ENCODE measurements at regions not wholly inside any gene's neighbourhood (a gene's known extent, or its start where the extent isn't known, plus 50 kb on each side); places are given as distances from the start of the nearest gene placed in this dataset.
A peak's percentile ranks its signal among the peaks of the same experiment; 100 is the strongest.

GRCh38 chr2:221019668-221020067, 552.4 kb downstream of the EPHA4 start:
- Mint-ChIP-seq H3K4me3 (no peak overlapping the region), H3K4me1 (peaks cover 1% of the 10 kb centered on the region)
- ATAC-seq, result no peak

GRCh38 chr2:221022554-221022953, 549.5 kb downstream of the EPHA4 start:
- H3K9me3 Mint-ChIP-seq, result no peaks in the 10 kb centered on the region
- peaks cover 11% of the 10 kb centered on the region for H3K4me1 Mint-ChIP-seq
- H3K36me3 Mint-ChIP-seq, result no peaks in the 10 kb centered on the region
- no peaks in the 10 kb centered on the region for H3K27me3 Mint-ChIP-seq
- ATAC-seq, result no peak
- no peak overlapping the region for H3K27ac Mint-ChIP-seq
- no peak overlapping the region for H3K4me3 Mint-ChIP-seq

More at GRCh38 chr2:221019668-221020067, 552.4 kb downstream of the EPHA4 start:
- no peak overlapping the region for H3K27ac Mint-ChIP-seq
- H3K36me3 Mint-ChIP-seq, result no peaks in the 10 kb centered on the region
- no peaks in the 10 kb centered on the region for H3K27me3 Mint-ChIP-seq
- no peaks in the 10 kb centered on the region for H3K9me3 Mint-ChIP-seq

- H3K4me3 Mint-ChIP-seq, result peak overlapping the region; percentile 9
- peaks cover 11% of the 10 kb centered on the region for H3K4me1 Mint-ChIP-seq
- peak overlapping the region; percentile 22 for H3K27ac Mint-ChIP-seq
- no peak for ATAC-seq
- H3K36me3 Mint-ChIP-seq, result no peaks in the 10 kb centered on the region
- H3K9me3 Mint-ChIP-seq, result no peaks in the 10 kb centered on the region
- H3K27me3 Mint-ChIP-seq, result no peaks in the 10 kb centered on the region
These were observed 546.7 kb downstream of the EPHA4 start for GRCh38 chr2:221025398-221025797.

- Mint-ChIP-seq H3K9me3 (no peaks in the 10 kb centered on the region), H3K4me3 (no peak overlapping the region), H3K27me3 (no peaks in the 10 kb centered on the region), H3K36me3 (no peaks in the 10 kb centered on the region), H3K4me1 (no peaks in the 10 kb centered on the region), H3K27ac (no peak overlapping the region)
- no peak for ATAC-seq
These were observed 537.9 kb downstream of the EPHA4 start for GRCh38 chr2:221034026-221034701.

GRCh38 chr2:221034973-221035372, 537.1 kb downstream of the EPHA4 start:
- Mint-ChIP-seq H3K27me3 (no peaks in the 10 kb centered on the region), H3K4me1 (no peaks in the 10 kb centered on the region), H3K27ac (no peak overlapping the region), H3K36me3 (no peaks in the 10 kb centered on the region), H3K9me3 (no peaks in the 10 kb centered on the region), H3K4me3 (no peak overlapping the region)
- ATAC-seq, result no peak

- no peak for ATAC-seq
- Mint-ChIP-seq H3K27me3 (no peaks in the 10 kb centered on the region), H3K4me3 (no peak overlapping the region), H3K36me3 (no peaks in the 10 kb centered on the region), H3K9me3 (no peaks in the 10 kb centered on the region), H3K27ac (no peak overlapping the region), H3K4me1 (no peaks in the 10 kb centered on the region)
These were observed 529.2 kb downstream of the EPHA4 start for GRCh38 chr2:221042926-221043325.

GRCh38 chr2:221044781-221045180, 527.3 kb downstream of the EPHA4 start:
- no peaks in the 10 kb centered on the region for H3K4me1 Mint-ChIP-seq
- no peak for ATAC-seq
- no peak overlapping the region for H3K27ac Mint-ChIP-seq
- no peak overlapping the region for H3K4me3 Mint-ChIP-seq
- H3K36me3 Mint-ChIP-seq, result no peaks in the 10 kb centered on the region
- no peaks in the 10 kb centered on the region for H3K9me3 Mint-ChIP-seq
- no peaks in the 10 kb centered on the region for H3K27me3 Mint-ChIP-seq

- Mint-ChIP-seq H3K27ac (no peak overlapping the region), H3K9me3 (no peaks in the 10 kb centered on the region), H3K27me3 (no peaks in the 10 kb centered on the region), H3K36me3 (no peaks in the 10 kb centered on the region), H3K4me1 (no peaks in the 10 kb centered on the region), H3K4me3 (no peak overlapping the region)
- ATAC-seq, result no peak
These were observed 521.9 kb downstream of the EPHA4 start for GRCh38 chr2:221050020-221050795.

GRCh38 chr2:221051162-221051561, 520.9 kb downstream of the EPHA4 start:
- Mint-ChIP-seq H3K4me3 (no peak overlapping the region), H3K27me3 (no peaks in the 10 kb centered on the region), H3K36me3 (no peaks in the 10 kb centered on the region), H3K9me3 (no peaks in the 10 kb centered on the region), H3K4me1 (no peaks in the 10 kb centered on the region), H3K27ac (no peak overlapping the region)
- no peak for ATAC-seq

GRCh38 chr2:221060376-221060775, 511.7 kb downstream of the EPHA4 start:
- Mint-ChIP-seq H3K36me3 (no peaks in the 10 kb centered on the region), H3K27ac (no peak overlapping the region), H3K27me3 (no peaks in the 10 kb centered on the region), H3K4me3 (no peak overlapping the region), H3K4me1 (no peaks in the 10 kb centered on the region), H3K9me3 (peaks cover 3% of the 10 kb centered on the region)
- no peak for ATAC-seq

GRCh38 chr2:221063568-221063967, 508.5 kb downstream of the EPHA4 start:
- ATAC-seq, result no peak
- no peak overlapping the region for H3K27ac Mint-ChIP-seq
- H3K36me3 Mint-ChIP-seq, result no peaks in the 10 kb centered on the region
- H3K4me3 Mint-ChIP-seq, result no peak overlapping the region
- peaks cover 3% of the 10 kb centered on the region for H3K9me3 Mint-ChIP-seq
- no peaks in the 10 kb centered on the region for H3K4me1 Mint-ChIP-seq
- no peaks in the 10 kb centered on the region for H3K27me3 Mint-ChIP-seq

- H3K9me3 Mint-ChIP-seq, result peaks cover 3% of the 10 kb centered on the region
- H3K36me3 Mint-ChIP-seq, result no peaks in the 10 kb centered on the region
- H3K4me1 Mint-ChIP-seq, result no peaks in the 10 kb centered on the region
- no peak for ATAC-seq
- no peaks in the 10 kb centered on the region for H3K27me3 Mint-ChIP-seq
- H3K27ac Mint-ChIP-seq, result no peak overlapping the region
- H3K4me3 Mint-ChIP-seq, result no peak overlapping the region
These were observed 507.8 kb downstream of the EPHA4 start for GRCh38 chr2:221064058-221064854.

- ATAC-seq, result no peak
- H3K27me3 Mint-ChIP-seq, result no peaks in the 10 kb centered on the region
- H3K27ac Mint-ChIP-seq, result no peak overlapping the region
- peaks cover 3% of the 10 kb centered on the region for H3K9me3 Mint-ChIP-seq
- H3K4me3 Mint-ChIP-seq, result no peak overlapping the region
- no peaks in the 10 kb centered on the region for H3K36me3 Mint-ChIP-seq
- H3K4me1 Mint-ChIP-seq, result no peaks in the 10 kb centered on the region
These were observed 507.2 kb downstream of the EPHA4 start for GRCh38 chr2:221064880-221065279.

GRCh38 chr2:221068123-221068522, 504.0 kb downstream of the EPHA4 start:
- Mint-ChIP-seq H3K4me3 (no peak overlapping the region), H3K36me3 (no peaks in the 10 kb centered on the region), H3K27me3 (no peaks in the 10 kb centered on the region), H3K9me3 (peaks cover 17% of the 10 kb centered on the region), H3K27ac (no peak overlapping the region), H3K4me1 (no peaks in the 10 kb centered on the region)
- no peak for ATAC-seq

GRCh38 chr2:221070106-221070505, 502.0 kb downstream of the EPHA4 start:
- no peak for ATAC-seq
- H3K27me3 Mint-ChIP-seq, result no peaks in the 10 kb centered on the region
- H3K9me3 Mint-ChIP-seq, result peaks cover 17% of the 10 kb centered on the region
- H3K27ac Mint-ChIP-seq, result no peak overlapping the region
- no peaks in the 10 kb centered on the region for H3K4me1 Mint-ChIP-seq
- H3K36me3 Mint-ChIP-seq, result no peaks in the 10 kb centered on the region
- no peak overlapping the region for H3K4me3 Mint-ChIP-seq

Measured in stimulated activated memory B cell treated with anti-CD40 and anti-IgM and Interleukin-4, amounts not matched to agents 10 μg/mL and 1 μg/mL and 100 μg/mL, for 72 hours (primary cell).